Coronary artery (tissue), 2 donors: ENCODE measurements at regions not wholly inside any gene's neighbourhood (a gene's known extent, or its start where the extent isn't known, plus 50 kb on each side); places are given as distances from the start of the nearest gene placed in this dataset.

Source experiments
- DNase-seq: peaks from one replicate; pipeline ENCODE4 v3.0.0-alpha.2; 2017; ENCODE audit warnings: low spot score
- H3K27ac ChIP-seq, 2 donors: fragments of 200-600 bp; sonication (generic); one replicate each; pipeline ENCODE4 v1.5.1; 2016 to 2019
- H3K4me3 ChIP-seq: fragments of 200-600 bp; sonication (generic); 2 replicates; pipeline ENCODE4 v1.5.1; 2016; ENCODE audit warnings: mild to moderate bottlenecking, moderate library complexity
- TF ChIP-seq, protein P1 (sequence below): fragments of 200-600 bp; sonication (generic); IDR thresholded peaks from one replicate; pipeline ENCODE4 v1.5.1; 2019; ENCODE audit warnings: antibody characterized with exemption

DNA sequence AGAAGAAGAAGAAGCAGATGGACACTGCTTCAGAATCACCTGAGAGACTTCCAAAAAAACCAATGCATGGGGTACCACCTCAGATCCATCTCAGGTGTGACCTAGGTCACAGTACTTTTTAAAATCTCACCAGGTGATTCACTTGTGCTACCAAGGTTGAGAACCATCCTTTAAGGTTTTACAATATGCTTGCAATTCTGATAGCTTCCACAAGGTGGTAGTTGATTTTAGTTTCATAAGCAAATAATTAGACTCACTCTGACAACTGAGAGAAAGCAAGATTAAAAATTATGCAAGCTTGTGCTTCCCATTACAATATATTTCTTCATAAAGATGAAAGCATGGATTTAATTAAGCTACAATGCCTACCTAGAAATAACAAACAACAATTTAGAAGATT lies 355.1 kb downstream of the EN1 start:
- Histone ChIP-seq H3K27ac (no peak overlapping the region), H3K4me3 (no peak overlapping the region)
- TF ChIP-seq, protein P1, sequence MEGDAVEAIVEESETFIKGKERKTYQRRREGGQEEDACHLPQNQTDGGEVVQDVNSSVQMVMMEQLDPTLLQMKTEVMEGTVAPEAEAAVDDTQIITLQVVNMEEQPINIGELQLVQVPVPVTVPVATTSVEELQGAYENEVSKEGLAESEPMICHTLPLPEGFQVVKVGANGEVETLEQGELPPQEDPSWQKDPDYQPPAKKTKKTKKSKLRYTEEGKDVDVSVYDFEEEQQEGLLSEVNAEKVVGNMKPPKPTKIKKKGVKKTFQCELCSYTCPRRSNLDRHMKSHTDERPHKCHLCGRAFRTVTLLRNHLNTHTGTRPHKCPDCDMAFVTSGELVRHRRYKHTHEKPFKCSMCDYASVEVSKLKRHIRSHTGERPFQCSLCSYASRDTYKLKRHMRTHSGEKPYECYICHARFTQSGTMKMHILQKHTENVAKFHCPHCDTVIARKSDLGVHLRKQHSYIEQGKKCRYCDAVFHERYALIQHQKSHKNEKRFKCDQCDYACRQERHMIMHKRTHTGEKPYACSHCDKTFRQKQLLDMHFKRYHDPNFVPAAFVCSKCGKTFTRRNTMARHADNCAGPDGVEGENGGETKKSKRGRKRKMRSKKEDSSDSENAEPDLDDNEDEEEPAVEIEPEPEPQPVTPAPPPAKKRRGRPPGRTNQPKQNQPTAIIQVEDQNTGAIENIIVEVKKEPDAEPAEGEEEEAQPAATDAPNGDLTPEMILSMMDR: no peak
- no peak for DNase-seq

DNA sequence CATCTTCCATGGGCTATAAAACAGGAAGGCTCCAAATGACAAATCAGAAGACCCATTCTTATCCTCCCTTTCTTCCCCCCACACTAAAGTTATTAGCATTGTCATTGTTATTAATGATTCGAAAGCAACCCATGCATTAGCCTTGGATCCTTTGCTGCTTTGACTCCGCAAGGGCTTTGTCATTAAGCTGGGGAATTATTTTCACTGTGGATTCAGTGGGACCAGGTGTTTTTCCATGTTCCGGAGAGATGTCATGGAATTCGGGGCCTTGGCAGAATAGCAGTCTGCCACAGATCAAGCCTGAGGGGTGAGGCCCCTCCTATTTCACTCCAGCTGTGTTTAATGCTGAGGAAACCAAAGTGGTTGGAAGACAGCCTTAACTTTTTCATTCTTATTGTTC lies 357.1 kb downstream of the EN1 start:
- no peak overlapping the region for H3K4me3 ChIP-seq
- TF ChIP-seq, protein P1: no peak
- no peak overlapping the region for H3K27ac ChIP-seq
- no peak for DNase-seq

DNA sequence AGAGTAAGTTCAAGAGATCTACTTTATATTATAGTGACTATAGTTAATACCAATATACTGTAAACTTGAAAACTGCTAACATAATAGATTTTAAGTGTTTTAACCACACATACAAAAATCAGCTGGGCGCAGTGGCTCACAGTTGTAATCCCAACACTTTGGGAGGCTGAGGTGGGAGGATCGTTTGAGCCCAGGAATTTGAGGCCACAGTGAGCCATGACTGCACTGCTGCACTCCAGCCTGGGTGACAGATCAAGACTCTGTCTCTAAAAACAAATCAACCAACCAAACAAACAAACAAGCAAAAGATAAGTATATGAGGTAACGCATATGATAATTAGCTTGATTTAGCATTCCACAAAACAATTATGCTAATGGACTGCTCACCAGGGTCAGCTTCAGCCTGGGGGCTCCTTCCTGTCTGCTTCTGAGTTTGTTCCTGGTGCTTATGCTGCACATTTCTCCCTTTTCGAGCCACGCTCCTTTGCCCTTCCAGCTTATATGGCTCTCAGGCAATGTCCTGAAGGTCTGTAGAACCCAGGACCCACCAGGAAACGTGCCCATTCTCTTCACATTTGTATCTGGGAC lies 357.6 kb downstream of the EN1 start:
- TF ChIP-seq, protein P1: no peak
- DNase-seq: no peak
- Histone ChIP-seq H3K4me3 (no peak overlapping the region), H3K27ac (no peak overlapping the region)

DNA sequence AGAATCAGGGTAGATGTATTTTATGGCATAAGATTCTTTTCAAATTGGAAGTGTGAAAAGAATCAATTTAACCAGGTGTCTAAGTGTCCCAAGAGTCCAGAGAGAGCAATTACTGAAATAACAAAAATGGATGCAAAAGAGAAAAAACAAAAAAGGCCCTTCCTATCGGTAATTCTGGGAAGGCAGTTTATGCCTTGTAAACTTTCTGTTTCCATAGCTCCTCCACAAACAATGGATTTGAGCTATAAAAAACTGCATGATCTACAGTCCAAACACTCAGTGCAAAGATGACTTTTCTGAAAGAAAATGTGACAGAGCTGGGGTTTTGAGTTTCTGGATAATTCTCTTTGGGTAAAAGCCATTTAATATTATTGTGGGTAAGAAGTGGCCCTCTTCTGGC lies 366.1 kb downstream of the EN1 start:
- H3K27ac ChIP-seq: no peak overlapping the region
- H3K4me3 ChIP-seq: no peak overlapping the region
- TF ChIP-seq, protein P1: no peak
- no peak for DNase-seq

DNA sequence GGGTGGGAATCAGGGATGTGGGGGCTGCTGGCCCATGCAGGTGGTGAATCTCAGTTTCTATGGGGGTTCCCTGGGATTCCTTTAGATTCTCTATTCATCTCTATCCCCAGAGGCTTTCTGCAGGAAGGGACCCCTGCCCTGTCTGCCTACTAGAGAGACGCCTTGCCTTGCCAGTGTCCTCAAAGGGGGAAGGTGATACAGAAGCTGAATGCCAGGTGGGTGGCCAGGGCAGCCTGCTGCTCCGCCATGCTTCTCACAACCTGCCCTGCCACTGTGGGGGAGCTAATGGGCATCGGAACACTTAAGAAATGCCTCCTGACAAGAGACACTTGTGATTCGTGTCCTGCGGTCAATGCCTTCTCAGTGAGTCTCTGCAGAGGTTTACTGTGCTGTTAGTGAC lies 368.4 kb downstream of the EN1 start:
- no peak overlapping the region for H3K4me3 ChIP-seq
- TF ChIP-seq, protein P1: no peak
- DNase-seq: no peak
- H3K27ac ChIP-seq: no peak overlapping the region

DNA sequence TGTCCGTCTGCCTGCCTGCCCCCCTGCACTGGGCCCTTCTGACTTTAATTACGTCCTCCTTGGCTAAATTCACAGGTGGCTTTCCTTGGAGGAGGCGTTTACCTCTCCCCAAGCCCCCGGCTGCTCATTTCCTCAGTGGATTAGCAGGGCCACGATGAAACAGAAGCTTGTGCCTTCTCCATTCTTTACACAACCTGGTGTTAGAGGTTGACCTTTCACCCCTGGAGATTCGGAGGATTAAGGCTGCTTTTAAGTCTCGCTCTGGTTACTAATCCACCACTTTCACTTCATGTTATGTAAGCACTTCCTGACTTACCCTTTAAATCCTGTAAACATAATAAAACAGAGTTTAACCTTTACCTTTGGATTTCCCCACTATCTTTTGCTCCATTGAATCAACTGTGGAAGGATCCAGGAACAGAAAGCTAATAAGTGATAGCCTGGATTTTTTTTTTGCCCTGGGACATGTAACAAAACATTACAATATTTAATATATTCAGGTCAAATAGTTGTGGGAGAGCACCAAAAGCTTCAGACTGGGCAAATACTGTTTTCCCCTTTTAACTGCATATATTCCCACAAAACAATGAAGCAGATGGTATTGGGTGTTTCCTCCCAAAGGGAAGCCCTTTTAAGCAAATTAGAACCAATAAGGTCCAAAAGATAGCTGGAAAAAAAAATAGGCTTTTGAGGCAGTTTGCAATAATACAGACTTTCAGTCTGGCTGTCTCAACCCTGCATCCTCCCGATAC lies 370.2 kb downstream of the EN1 start:
- no peak overlapping the region for H3K4me3 ChIP-seq
- no peak for DNase-seq
- TF ChIP-seq, protein P1: no peak

DNA sequence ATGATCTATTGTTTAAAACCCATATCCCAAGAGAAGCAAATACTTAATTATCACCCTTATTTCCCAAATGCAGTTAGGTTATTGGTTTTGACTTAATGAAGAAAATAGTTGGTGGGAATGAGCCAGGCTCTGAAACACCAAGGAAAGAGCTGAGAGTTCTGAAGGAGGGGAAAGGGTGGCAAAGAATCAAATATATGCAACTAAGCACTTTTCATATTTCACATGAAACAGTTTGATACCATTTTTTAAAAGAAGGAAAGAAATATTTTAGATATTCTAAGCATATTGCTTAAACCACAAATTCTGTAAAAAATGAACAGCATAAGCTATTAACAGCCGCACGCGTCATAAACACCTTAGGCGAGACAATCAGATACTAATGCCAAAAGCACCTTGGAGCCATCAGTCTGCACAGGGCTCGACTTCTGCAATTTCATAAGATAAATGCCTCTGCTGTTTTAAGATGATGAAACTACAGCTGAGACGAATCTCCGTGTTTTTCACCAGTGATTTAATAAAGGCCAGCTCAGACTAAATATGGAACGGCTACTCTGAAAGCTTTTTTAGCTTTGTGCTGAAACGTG lies 371.7 kb downstream of the EN1 start:
- H3K27ac ChIP-seq: no peak overlapping the region
- DNase-seq: no peak
- TF ChIP-seq, protein P1: no peak
- H3K4me3 ChIP-seq: no peak overlapping the region

More for the DNA sequence above, 370.2 kb downstream of the EN1 start:
- H3K27ac ChIP-seq: no peak overlapping the region
